Nephron (organoid): ENCODE measurements at regions not wholly inside any gene's neighbourhood (a gene's known extent, or its start where the extent isn't known, plus 50 kb on each side); places are given as distances from the start of the nearest gene placed in this dataset.

Experiments used
- H3K27ac Mint-ChIP-seq, 3 experiments: 2 replicates each; pipeline ENCODE4 v1.8.0; 2020; ENCODE audit warnings: mixed read lengths in 3 of 3, mild to moderate bottlenecking in 2 of 3, moderate library complexity in 1 of 3
- H3K27me3 Mint-ChIP-seq: 2 replicates; pipeline ENCODE4 v1.8.0; 2021; ENCODE audit warnings: low read depth, mild to moderate bottlenecking, moderate library complexity, mixed read lengths
- H3K36me3 Mint-ChIP-seq: 2 replicates; pipeline ENCODE4 v1.8.0; 2020; ENCODE audit warnings: low read depth, mixed read lengths
- H3K4me1 Mint-ChIP-seq: 2 replicates; pipeline ENCODE4 v1.8.0; 2020; ENCODE audit warnings: mixed read lengths
- H3K4me3 Mint-ChIP-seq, 3 experiments: 2 replicates each; pipeline ENCODE4 v1.8.0; 2020; ENCODE audit warnings: mild to moderate bottlenecking in 3 of 3, mixed read lengths in 3 of 3, moderate library complexity in 2 of 3
- H3K9me3 Mint-ChIP-seq: 2 replicates; pipeline ENCODE4 v1.8.0; 2020; ENCODE audit warnings: mixed read lengths
- TF ChIP-seq, protein P1 (sequence below), 3 experiments: fragments of 200-600 bp; sonication (generic); IDR thresholded peaks; one replicate each; pipeline ENCODE4 v1.5.0; 2021; ENCODE audit warnings: antibody characterized with exemption in 3 of 3; ENCODE audit not compliant: unreplicated experiment in 3 of 3

DNA sequence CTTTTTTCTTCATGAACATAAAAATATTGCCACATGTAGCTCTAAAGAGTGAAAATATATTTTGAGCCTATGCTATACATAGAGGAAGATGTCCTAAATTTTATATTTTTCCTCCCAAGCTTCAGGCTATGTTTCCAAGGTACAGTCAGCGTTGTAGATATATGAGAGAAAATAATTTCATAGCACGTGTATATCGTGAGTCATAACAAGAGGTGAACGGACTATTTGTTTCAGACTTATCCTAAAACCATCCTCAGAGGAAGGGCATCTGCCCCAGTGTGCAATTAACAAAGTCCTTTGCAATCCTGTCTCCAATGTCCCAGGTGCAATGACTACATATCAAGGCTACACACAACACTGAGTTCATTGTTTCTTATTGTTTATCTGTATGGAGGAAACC is 177.3 kb upstream of the ARRDC4 start:
- H3K9me3 Mint-ChIP-seq, result no peaks in the 10 kb centered on the region
- TF ChIP-seq, protein P1, sequence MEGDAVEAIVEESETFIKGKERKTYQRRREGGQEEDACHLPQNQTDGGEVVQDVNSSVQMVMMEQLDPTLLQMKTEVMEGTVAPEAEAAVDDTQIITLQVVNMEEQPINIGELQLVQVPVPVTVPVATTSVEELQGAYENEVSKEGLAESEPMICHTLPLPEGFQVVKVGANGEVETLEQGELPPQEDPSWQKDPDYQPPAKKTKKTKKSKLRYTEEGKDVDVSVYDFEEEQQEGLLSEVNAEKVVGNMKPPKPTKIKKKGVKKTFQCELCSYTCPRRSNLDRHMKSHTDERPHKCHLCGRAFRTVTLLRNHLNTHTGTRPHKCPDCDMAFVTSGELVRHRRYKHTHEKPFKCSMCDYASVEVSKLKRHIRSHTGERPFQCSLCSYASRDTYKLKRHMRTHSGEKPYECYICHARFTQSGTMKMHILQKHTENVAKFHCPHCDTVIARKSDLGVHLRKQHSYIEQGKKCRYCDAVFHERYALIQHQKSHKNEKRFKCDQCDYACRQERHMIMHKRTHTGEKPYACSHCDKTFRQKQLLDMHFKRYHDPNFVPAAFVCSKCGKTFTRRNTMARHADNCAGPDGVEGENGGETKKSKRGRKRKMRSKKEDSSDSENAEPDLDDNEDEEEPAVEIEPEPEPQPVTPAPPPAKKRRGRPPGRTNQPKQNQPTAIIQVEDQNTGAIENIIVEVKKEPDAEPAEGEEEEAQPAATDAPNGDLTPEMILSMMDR (IDR thresholded peaks at IDR 0.05; ENCODE audit: unreplicated experiment in 3 of 3), result no peak
- no peaks in the 10 kb centered on the region for H3K27me3 Mint-ChIP-seq
- H3K27ac Mint-ChIP-seq, result no peak overlapping the region
- H3K4me1 Mint-ChIP-seq, result no peaks in the 10 kb centered on the region
- no peak overlapping the region for H3K4me3 Mint-ChIP-seq
- H3K36me3 Mint-ChIP-seq, result no peaks in the 10 kb centered on the region

DNA sequence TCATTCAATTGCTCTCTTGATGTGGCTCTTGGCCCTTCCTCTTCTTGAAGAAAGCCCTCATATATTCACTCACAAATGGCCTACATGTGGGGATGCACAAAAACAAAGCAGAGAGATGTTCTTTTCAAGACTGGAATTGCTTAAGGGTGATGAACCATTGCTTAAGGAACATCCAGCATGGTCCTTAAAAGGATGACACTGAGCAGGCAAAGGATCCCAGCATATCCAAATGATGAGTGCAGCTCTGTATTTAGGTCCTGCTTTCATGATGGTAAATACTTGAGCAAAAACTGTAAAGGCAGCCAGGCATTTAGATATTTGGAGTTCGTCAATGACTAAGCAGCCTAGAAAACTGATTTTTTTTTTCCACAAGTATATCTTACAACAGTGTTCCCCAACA is 173.8 kb upstream of the ARRDC4 start:
- Mint-ChIP-seq H3K9me3 (peaks cover 3% of the 10 kb centered on the region), H3K4me1 (peaks cover under 1% of the 10 kb centered on the region), H3K27ac (no peak overlapping the region), H3K27me3 (peaks cover 7% of the 10 kb centered on the region), H3K4me3 (no peak overlapping the region), H3K36me3 (no peaks in the 10 kb centered on the region)
- TF ChIP-seq, protein P1 (IDR thresholded peaks at IDR 0.05; ENCODE audit: unreplicated experiment in 3 of 3), result no peak

DNA sequence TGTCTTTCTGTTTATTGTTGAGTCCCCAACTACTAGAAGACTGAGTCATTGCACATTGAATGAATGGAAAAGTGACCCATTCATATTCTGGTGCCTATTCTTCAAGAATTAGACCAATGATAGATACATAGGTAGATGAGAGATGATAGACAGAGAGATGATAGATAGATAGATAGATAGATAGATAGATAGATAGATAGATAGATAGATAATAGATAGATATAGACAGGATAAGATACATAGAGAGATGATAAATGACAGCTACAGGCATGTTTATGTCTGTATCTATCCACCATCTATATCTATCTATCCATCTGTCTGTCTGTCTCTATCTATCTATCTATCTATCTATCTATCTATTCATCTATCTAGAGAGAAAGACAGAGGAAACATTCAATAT is 170.3 kb upstream of the ARRDC4 start:
- TF ChIP-seq, protein P1 (IDR thresholded peaks at IDR 0.05; ENCODE audit: unreplicated experiment in 3 of 3), result no peak
- no peak overlapping the region for H3K27ac Mint-ChIP-seq
- H3K36me3 Mint-ChIP-seq, result no peaks in the 10 kb centered on the region
- H3K4me3 Mint-ChIP-seq, result no peak overlapping the region
- peaks cover 3% of the 10 kb centered on the region for H3K9me3 Mint-ChIP-seq
- peaks cover 17% of the 10 kb centered on the region for H3K4me1 Mint-ChIP-seq
- peaks cover 14% of the 10 kb centered on the region for H3K27me3 Mint-ChIP-seq

DNA sequence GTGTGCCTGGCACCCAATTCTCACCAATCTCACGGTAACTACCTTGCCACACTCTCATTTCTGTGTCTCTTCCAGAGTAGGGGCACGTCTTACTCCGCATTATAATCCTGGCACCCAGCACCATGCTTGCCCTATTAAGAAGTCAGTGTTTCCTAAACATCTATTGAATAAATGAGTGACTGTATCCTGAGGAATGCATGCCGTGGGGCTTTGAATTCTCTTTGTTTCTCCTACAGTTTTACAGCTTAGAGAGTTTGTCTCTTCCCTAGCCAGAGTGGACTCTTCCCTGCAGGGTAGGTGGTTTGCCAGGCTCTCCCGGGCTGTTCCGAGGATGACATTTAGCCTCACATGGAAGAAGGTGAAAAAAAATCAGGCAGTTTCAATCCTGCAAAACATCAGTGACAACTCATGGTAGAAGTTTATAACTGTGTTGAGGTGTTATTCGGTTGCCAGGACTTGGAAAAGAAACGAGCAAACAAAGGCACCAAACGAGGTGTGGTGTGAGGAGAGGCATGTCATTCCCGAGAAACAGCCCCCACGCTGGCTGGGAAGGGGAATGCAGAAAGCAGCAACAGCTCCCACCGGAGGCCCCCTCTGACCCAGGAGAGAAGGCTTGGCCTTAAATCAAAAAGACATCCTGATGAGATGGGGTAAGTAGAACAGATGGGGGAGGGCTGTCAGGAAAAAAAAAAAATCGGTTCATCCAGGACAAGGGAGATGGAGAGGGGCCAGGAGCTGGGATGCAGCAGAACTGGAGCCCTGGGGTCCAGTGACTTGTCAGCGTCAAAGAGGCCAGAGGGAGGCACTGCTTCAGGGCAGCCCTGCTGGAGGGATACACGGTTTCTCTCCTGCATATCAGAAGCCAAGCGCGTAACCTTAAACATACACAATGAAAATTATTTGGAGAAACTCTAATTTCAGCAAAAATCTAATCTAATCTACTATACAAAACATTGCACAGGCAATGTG is 168.4 kb upstream of the ARRDC4 start:
- Mint-ChIP-seq H3K9me3 (peaks cover 3% of the 10 kb centered on the region), H3K4me1 (peaks cover 17% of the 10 kb centered on the region), H3K27me3 (peaks cover 14% of the 10 kb centered on the region), H3K27ac (peak overlapping the region in 2 of 3 experiments; percentile 33 to 87), H3K36me3 (no peaks in the 10 kb centered on the region), H3K4me3 (peak overlapping the region in 2 of 3 experiments; percentile 20 to 33)
- TF ChIP-seq, protein P1 (IDR thresholded peaks at IDR 0.05; ENCODE audit: unreplicated experiment in 3 of 3), result no peak

DNA sequence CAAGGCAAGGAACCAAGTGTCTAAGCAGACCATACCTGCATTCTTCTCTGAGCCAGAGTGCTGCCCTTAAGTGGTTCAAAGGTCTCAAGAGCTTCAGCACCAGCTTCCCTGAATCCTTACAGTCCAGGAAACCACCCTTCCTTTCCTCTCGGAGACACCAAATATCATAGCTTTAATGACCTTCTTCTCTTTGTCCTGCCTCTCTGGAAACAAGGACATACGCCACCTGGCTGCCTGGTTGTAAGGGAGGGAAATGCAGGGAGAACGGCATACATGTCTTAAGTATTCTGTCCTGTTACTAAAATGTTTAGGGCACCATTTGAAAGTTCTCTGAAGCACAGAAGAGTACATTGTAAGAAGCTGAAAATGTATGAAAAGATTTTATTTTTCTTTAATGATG is 155.6 kb upstream of the ARRDC4 start:
- Mint-ChIP-seq H3K27me3 (peaks cover 14% of the 10 kb centered on the region), H3K36me3 (no peaks in the 10 kb centered on the region), H3K4me3 (no peak overlapping the region), H3K27ac (no peak overlapping the region), H3K9me3 (peaks cover 3% of the 10 kb centered on the region), H3K4me1 (no peaks in the 10 kb centered on the region)
- TF ChIP-seq, protein P1 (IDR thresholded peaks at IDR 0.05; ENCODE audit: unreplicated experiment in 3 of 3), result no peak
